K562 (cell line): ENCODE measurements at regions not wholly inside any gene's neighbourhood (a gene's known extent, or its start where the extent isn't known, plus 50 kb on each side); places are given as distances from the start of the nearest gene placed in this dataset.

Experiments used
- ILF3 ChIP-seq: fragments of 450-650 bp; IDR thresholded peaks from 2 replicates; pipeline ENCODE4 v1.6.1; 2018; ENCODE audit warnings: antibody characterized with exemption, mild to moderate bottlenecking, moderate library complexity, borderline replicate concordance
- KLF1 ChIP-seq: fragments of 450-650 bp; IDR thresholded peaks from 2 replicates; pipeline ENCODE4 v1.6.1; 2016; ENCODE audit warnings: missing genetic modification characterization, missing compliant biosample characterization
- TF ChIP-seq, protein P1 (sequence below): fragments of 450-650 bp; IDR thresholded peaks from 2 replicates; pipeline ENCODE4 v1.6.1; 2018; ENCODE audit not compliant: partially characterized antibody
- TF ChIP-seq, protein P2 (sequence below): fragments of 250-450 bp; sonication (Bioruptor Pico); IDR thresholded peaks from 2 replicates; pipeline ENCODE4 v1.4.0; 2020
- TF ChIP-seq, protein P3 (sequence below): sonication (generic); formaldehyde crosslinking; IDR thresholded peaks from 2 replicates; pipeline ENCODE4 v1.8.0; 2022; ENCODE audit warnings: mild to moderate bottlenecking, missing genetic modification reagents, borderline replicate concordance

DNA sequence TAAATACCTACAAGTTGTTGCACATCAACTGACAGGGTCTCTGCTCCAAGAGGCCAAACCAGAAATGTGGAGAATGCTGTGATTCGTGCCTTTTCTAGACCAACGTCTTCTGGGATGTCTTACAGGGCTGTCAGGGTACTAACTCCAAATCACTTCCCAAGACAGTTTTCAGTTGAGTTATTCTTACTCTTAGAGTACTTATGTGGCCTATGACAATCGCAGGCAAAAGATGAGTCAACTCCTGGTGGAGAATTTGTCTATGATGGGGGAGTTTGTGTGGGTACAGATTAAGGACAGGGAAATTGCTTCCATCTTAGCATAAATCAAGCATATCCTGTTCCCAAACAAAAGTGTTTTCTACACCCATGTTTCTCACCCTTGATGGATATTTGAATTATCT, 734.8 kb downstream of the TNS3 start (continued):
- TF ChIP-seq, protein P1, sequence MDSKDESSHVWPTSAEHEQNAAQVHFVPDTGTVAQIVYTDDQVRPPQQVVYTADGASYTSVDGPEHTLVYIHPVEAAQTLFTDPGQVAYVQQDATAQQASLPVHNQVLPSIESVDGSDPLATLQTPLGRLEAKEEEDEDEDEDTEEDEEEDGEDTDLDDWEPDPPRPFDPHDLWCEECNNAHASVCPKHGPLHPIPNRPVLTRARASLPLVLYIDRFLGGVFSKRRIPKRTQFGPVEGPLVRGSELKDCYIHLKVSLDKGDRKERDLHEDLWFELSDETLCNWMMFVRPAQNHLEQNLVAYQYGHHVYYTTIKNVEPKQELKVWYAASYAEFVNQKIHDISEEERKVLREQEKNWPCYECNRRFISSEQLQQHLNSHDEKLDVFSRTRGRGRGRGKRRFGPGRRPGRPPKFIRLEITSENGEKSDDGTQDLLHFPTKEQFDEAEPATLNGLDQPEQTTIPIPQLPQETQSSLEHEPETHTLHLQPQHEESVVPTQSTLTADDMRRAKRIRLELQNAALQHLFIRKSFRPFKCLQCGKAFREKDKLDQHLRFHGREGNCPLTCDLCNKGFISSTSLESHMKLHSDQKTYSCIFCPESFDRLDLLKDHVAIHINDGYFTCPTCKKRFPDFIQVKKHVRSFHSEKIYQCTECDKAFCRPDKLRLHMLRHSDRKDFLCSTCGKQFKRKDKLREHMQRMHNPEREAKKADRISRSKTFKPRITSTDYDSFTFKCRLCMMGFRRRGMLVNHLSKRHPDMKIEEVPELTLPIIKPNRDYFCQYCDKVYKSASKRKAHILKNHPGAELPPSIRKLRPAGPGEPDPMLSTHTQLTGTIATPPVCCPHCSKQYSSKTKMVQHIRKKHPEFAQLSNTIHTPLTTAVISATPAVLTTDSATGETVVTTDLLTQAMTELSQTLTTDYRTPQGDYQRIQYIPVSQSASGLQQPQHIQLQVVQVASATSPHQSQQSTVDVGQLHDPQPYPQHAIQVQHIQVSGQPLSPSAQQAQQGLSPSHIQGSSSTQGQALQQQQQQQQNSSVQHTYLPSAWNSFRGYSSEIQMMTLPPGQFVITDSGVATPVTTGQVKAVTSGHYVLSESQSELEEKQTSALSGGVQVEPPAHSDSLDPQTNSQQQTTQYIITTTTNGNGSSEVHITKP = no peak
- TF ChIP-seq, protein P2, sequence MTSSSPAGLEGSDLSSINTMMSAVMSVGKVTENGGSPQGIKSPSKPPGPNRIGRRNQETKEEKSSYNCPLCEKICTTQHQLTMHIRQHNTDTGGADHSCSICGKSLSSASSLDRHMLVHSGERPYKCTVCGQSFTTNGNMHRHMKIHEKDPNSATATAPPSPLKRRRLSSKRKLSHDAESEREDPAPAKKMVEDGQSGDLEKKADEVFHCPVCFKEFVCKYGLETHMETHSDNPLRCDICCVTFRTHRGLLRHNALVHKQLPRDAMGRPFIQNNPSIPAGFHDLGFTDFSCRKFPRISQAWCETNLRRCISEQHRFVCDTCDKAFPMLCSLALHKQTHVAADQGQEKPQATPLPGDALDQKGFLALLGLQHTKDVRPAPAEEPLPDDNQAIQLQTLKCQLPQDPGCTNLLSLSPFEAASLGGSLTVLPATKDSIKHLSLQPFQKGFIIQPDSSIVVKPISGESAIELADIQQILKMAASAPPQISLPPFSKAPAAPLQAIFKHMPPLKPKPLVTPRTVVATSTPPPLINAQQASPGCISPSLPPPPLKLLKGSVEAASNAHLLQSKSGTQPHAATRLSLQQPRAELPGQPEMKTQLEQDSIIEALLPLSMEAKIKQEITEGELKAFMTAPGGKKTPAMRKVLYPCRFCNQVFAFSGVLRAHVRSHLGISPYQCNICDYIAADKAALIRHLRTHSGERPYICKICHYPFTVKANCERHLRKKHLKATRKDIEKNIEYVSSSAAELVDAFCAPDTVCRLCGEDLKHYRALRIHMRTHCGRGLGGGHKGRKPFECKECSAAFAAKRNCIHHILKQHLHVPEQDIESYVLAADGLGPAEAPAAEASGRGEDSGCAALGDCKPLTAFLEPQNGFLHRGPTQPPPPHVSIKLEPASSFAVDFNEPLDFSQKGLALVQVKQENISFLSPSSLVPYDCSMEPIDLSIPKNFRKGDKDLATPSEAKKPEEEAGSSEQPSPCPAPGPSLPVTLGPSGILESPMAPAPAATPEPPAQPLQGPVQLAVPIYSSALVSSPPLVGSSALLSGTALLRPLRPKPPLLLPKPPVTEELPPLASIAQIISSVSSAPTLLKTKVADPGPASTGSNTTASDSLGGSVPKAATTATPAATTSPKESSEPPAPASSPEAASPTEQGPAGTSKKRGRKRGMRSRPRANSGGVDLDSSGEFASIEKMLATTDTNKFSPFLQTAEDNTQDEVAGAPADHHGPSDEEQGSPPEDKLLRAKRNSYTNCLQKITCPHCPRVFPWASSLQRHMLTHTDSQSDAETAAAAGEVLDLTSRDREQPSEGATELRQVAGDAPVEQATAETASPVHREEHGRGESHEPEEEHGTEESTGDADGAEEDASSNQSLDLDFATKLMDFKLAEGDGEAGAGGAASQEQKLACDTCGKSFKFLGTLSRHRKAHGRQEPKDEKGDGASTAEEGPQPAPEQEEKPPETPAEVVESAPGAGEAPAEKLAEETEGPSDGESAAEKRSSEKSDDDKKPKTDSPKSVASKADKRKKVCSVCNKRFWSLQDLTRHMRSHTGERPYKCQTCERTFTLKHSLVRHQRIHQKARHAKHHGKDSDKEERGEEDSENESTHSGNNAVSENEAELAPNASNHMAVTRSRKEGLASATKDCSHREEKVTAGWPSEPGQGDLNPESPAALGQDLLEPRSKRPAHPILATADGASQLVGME (CRISPR knock-in tag) = no peak
- TF ChIP-seq KLF1 (tag) (no peak), ILF3 (no peak)
- TF ChIP-seq, protein P3, sequence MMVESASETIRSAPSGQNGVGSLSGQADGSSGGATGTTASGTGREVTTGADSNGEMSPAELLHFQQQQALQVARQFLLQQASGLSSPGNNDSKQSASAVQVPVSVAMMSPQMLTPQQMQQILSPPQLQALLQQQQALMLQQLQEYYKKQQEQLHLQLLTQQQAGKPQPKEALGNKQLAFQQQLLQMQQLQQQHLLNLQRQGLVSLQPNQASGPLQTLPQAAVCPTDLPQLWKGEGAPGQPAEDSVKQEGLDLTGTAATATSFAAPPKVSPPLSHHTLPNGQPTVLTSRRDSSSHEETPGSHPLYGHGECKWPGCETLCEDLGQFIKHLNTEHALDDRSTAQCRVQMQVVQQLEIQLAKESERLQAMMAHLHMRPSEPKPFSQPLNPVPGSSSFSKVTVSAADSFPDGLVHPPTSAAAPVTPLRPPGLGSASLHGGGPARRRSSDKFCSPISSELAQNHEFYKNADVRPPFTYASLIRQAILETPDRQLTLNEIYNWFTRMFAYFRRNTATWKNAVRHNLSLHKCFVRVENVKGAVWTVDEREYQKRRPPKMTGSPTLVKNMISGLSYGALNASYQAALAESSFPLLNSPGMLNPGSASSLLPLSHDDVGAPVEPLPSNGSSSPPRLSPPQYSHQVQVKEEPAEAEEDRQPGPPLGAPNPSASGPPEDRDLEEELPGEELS (CRISPR knock-in tag) = no peak
